ENCODE measurements at regions not wholly inside any gene's neighbourhood (a gene's known extent, or its start where the extent isn't known, plus 50 kb on each side); places are given as distances from the start of the nearest gene placed in this dataset.
A peak's percentile ranks its signal among the peaks of the same experiment; 100 is the strongest.

- Histone ChIP-seq H3K27ac (ENCODE audit: low read depth) (no peak overlapping the region), H3F3A (replicated peaks; ENCODE audit: low read depth) (no peaks in the 10 kb centered on the region), H3K36me3 (ENCODE audit: insufficient read depth) (no peaks in the 10 kb centered on the region), H2AFZ (no peak overlapping the region), H3K79me2 (replicated peaks; ENCODE audit: insufficient read depth) (no peaks in the 10 kb centered on the region), H3K9me2 (ENCODE audit: insufficient read depth) (no peaks in the 10 kb centered on the region), H3K4me3 (no peak overlapping the region), H3K4me1 (ENCODE audit: insufficient read depth) (no peaks in the 10 kb centered on the region), H4K20me1 (replicated peaks; ENCODE audit: insufficient read depth) (no peaks in the 10 kb centered on the region), H3K27me3 (ENCODE audit: insufficient read depth) (no peaks in the 10 kb centered on the region), H3K4me2 (no peak overlapping the region)
- H3K27ac Mint-ChIP-seq, result no peak overlapping the region
- no peak overlapping the region for H3K4me3 Mint-ChIP-seq
- ATAC-seq, result no peak
- no peak for DNase-seq (ENCODE audit: low spot score)
- H3K27me3 Mint-ChIP-seq (ENCODE audit: insufficient read depth, low read depth, poor library complexity), result no peaks in the 10 kb centered on the region
- H3K9me3 Mint-ChIP-seq, result peaks cover 7% of the 10 kb centered on the region; the same call in 2 of the 3 replicates
- H3K4me1 Mint-ChIP-seq, result no peaks in the 10 kb centered on the region
- no peaks in the 10 kb centered on the region for H3K36me3 Mint-ChIP-seq (ENCODE audit: low read depth)
- TF ChIP-seq STAT1 (IDR thresholded peaks at IDR 0.05; ENCODE audit: unreplicated experiment), result no peak
- TF ChIP-seq, protein P1, sequence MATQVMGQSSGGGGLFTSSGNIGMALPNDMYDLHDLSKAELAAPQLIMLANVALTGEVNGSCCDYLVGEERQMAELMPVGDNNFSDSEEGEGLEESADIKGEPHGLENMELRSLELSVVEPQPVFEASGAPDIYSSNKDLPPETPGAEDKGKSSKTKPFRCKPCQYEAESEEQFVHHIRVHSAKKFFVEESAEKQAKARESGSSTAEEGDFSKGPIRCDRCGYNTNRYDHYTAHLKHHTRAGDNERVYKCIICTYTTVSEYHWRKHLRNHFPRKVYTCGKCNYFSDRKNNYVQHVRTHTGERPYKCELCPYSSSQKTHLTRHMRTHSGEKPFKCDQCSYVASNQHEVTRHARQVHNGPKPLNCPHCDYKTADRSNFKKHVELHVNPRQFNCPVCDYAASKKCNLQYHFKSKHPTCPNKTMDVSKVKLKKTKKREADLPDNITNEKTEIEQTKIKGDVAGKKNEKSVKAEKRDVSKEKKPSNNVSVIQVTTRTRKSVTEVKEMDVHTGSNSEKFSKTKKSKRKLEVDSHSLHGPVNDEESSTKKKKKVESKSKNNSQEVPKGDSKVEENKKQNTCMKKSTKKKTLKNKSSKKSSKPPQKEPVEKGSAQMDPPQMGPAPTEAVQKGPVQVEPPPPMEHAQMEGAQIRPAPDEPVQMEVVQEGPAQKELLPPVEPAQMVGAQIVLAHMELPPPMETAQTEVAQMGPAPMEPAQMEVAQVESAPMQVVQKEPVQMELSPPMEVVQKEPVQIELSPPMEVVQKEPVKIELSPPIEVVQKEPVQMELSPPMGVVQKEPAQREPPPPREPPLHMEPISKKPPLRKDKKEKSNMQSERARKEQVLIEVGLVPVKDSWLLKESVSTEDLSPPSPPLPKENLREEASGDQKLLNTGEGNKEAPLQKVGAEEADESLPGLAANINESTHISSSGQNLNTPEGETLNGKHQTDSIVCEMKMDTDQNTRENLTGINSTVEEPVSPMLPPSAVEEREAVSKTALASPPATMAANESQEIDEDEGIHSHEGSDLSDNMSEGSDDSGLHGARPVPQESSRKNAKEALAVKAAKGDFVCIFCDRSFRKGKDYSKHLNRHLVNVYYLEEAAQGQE (IDR thresholded peaks at IDR 0.05; ENCODE audit: unreplicated experiment), result peak; percentile 61
These were observed 911.9 kb downstream of the DTWD2 start for GRCh38 chr5:118076490-118076889.

DNA sequence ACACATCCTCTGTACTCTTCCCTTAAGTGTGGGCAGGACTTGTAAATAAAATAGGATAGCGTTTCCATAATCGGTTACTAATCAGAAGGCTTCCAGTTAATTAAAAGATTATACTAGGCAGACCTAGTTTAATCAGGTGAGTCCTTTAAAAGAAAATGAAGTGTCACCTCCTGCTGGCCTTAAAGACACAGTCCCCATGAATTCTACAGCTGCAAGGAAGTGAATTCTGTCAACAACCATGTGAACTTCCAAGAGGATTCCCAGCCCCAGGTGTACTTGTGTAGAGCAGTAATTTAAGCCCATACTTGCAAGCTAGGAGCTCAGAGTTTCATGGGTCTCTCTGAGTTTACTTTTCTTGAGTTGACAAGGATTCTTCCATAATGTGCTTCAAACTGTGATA, 918.3 kb downstream of the DTWD2 start:
- Histone ChIP-seq H3K79me2 (replicated peaks; ENCODE audit: insufficient read depth) (no peaks in the 10 kb centered on the region), H2AFZ (no peak overlapping the region), H3K27ac (ENCODE audit: low read depth) (no peak overlapping the region), H3F3A (replicated peaks; ENCODE audit: low read depth) (no peaks in the 10 kb centered on the region), H3K4me1 (ENCODE audit: insufficient read depth) (no peaks in the 10 kb centered on the region), H3K4me3 (no peak overlapping the region), H3K9me2 (ENCODE audit: insufficient read depth) (no peaks in the 10 kb centered on the region), H3K4me2 (no peak overlapping the region), H3K27me3 (ENCODE audit: insufficient read depth) (no peaks in the 10 kb centered on the region), H3K36me3 (ENCODE audit: insufficient read depth) (no peaks in the 10 kb centered on the region), H4K20me1 (replicated peaks; ENCODE audit: insufficient read depth) (no peaks in the 10 kb centered on the region)
- H3K4me1 Mint-ChIP-seq, result peaks cover 4% of the 10 kb centered on the region; the same call in 2 of the 3 replicates
- H3K9me3 Mint-ChIP-seq, result no peaks in the 10 kb centered on the region
- TF ChIP-seq CTCF (conservative IDR thresholded peaks at IDR 0.05; ENCODE audit: low read depth in 2 of 2) (peak in 1 of 2 experiments; percentile 28; a peak in 2 of 4 replicates), POLR2AphosphoS5 (IDR thresholded peaks at IDR 0.05; ENCODE audit: low read depth) (no peak)
- H3K27ac Mint-ChIP-seq, result no peak overlapping the region
- no peak overlapping the region for H3K4me3 Mint-ChIP-seq
- H3K36me3 Mint-ChIP-seq (ENCODE audit: low read depth), result no peaks in the 10 kb centered on the region
- ATAC-seq, result no peak; the same call in 2 of the 3 replicates
- H3K27me3 Mint-ChIP-seq (ENCODE audit: insufficient read depth, low read depth, poor library complexity), result no peaks in the 10 kb centered on the region
- peak; percentile 42 for DNase-seq (ENCODE audit: low spot score)

DNA sequence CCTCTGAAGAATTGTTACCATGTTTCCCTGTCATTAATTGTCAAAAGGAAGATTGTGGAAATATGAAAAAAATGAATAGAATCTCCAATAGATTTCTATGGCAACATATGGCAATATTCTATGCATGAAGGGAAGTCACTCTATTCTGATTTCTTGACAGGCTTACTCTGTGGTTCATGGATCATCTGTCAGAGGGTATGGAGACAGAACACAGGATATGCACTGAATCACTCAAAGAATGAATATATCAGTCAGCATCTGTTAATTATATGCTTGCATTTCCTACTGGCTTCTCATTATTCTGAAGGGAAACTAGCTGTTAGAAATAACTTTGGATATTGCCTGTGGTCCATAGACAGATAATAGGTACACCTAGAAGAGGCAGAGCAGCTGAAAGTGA, 918.9 kb downstream of the DTWD2 start:
- no peak overlapping the region for H3K27ac ChIP-seq (ENCODE audit: low read depth)
- H3K27me3 ChIP-seq (ENCODE audit: insufficient read depth), result no peaks in the 10 kb centered on the region
- no peak overlapping the region for H3K4me2 ChIP-seq
- DNase-seq (ENCODE audit: low spot score) (no peak), ATAC-seq (no peak)
- H3K36me3 Mint-ChIP-seq (ENCODE audit: low read depth), result no peaks in the 10 kb centered on the region
- TF ChIP-seq CREB1 (CRISPR knock-in tag; IDR thresholded peaks at IDR 0.05; ENCODE audit: low read depth) (no peak), JUNB (IDR thresholded peaks at IDR 0.05; ENCODE audit: unreplicated experiment) (no peak), CTCF (conservative IDR thresholded peaks at IDR 0.05; ENCODE audit: low read depth in 2 of 2) (no peak), ZNF114 (CRISPR knock-in tag; IDR thresholded peaks at IDR 0.05) (no peak)
- H3K27ac Mint-ChIP-seq, result no peak overlapping the region
- peaks cover 4% of the 10 kb centered on the region; the same call in 2 of the 3 replicates for H3K4me1 Mint-ChIP-seq
- H3K4me3 ChIP-seq, result no peak overlapping the region
- no peaks in the 10 kb centered on the region for H4K20me1 ChIP-seq (replicated peaks; ENCODE audit: insufficient read depth)
- H3K79me2 ChIP-seq (replicated peaks; ENCODE audit: insufficient read depth), result no peaks in the 10 kb centered on the region
- H3K9me2 ChIP-seq (ENCODE audit: insufficient read depth), result no peaks in the 10 kb centered on the region
- H3K9me3 Mint-ChIP-seq, result no peaks in the 10 kb centered on the region
- H3K4me3 Mint-ChIP-seq, result no peak overlapping the region
- no peaks in the 10 kb centered on the region for H3K36me3 ChIP-seq (ENCODE audit: insufficient read depth)
- H3K4me1 ChIP-seq (ENCODE audit: insufficient read depth), result no peaks in the 10 kb centered on the region
- no peaks in the 10 kb centered on the region for H3F3A ChIP-seq (replicated peaks; ENCODE audit: low read depth)
- no peak overlapping the region for H2AFZ ChIP-seq
- no peaks in the 10 kb centered on the region for H3K27me3 Mint-ChIP-seq (ENCODE audit: insufficient read depth, low read depth, poor library complexity)

Measured in GM23338 (cell line).